ENCODE measurements at regions not wholly inside any gene's neighbourhood (a gene's known extent, or its start where the extent isn't known, plus 50 kb on each side); places are given as distances from the start of the nearest gene placed in this dataset.

- DNase-seq (ENCODE audit: low read depth) = no peak
- no peak overlapping the region for H3K4me3 ChIP-seq (ENCODE audit: low read depth, low read length)
- no peak for TF ChIP-seq CTCF (IDR thresholded peaks at IDR 0.05; ENCODE audit: low read depth, low read length, missing control alignments)
- in situ Hi-C loops (cut with HindIII; ENCODE audit: low sequenced_read_pairs) = no loop called here
Measured at GRCh38 chr18:68219274-68219673, 495.6 kb downstream of the TMX3 start.

GRCh38 chr18:68215931-68216330, 499.0 kb downstream of the TMX3 start:
- no peak for DNase-seq (ENCODE audit: low read depth)
- TF ChIP-seq CTCF (IDR thresholded peaks at IDR 0.05; ENCODE audit: low read depth, low read length, missing control alignments) = no peak
- no peak overlapping the region for H3K4me3 ChIP-seq (ENCODE audit: low read depth, low read length)
- in situ Hi-C loops (cut with HindIII; ENCODE audit: low sequenced_read_pairs) = no loop called here

GRCh38 chr18:68186039-68186438, 528.9 kb downstream of the TMX3 start:
- no peak for DNase-seq (ENCODE audit: low read depth)
- TF ChIP-seq CTCF (IDR thresholded peaks at IDR 0.05; ENCODE audit: low read depth, low read length, missing control alignments) = no peak
- H3K4me3 ChIP-seq (ENCODE audit: low read depth, low read length) = no peak overlapping the region
- in situ Hi-C loops (cut with HindIII; ENCODE audit: low sequenced_read_pairs) = no loop called here

GRCh38 chr18:68181956-68182355, 533.0 kb downstream of the TMX3 start:
- no peak for DNase-seq (ENCODE audit: low read depth)
- in situ Hi-C loops (cut with HindIII; ENCODE audit: low sequenced_read_pairs) = no loop called here
- no peak overlapping the region for H3K4me3 ChIP-seq (ENCODE audit: low read depth, low read length)
- TF ChIP-seq CTCF (IDR thresholded peaks at IDR 0.05; ENCODE audit: low read depth, low read length, missing control alignments) = no peak

- no peak for TF ChIP-seq CTCF (IDR thresholded peaks at IDR 0.05; ENCODE audit: low read depth, low read length, missing control alignments)
- no peak overlapping the region for H3K4me3 ChIP-seq (ENCODE audit: low read depth, low read length)
- in situ Hi-C loops (cut with HindIII; ENCODE audit: low sequenced_read_pairs) = no loop called here
- DNase-seq (ENCODE audit: low read depth) = no peak
Measured at GRCh38 chr18:68179811-68180210, 535.1 kb downstream of the TMX3 start.

GRCh38 chr18:68178921-68179320, 536.0 kb downstream of the TMX3 start:
- H3K4me3 ChIP-seq (ENCODE audit: low read depth, low read length) = no peak overlapping the region
- in situ Hi-C loops (cut with HindIII; ENCODE audit: low sequenced_read_pairs) = no loop called here
- DNase-seq (ENCODE audit: low read depth) = no peak
- no peak for TF ChIP-seq CTCF (IDR thresholded peaks at IDR 0.05; ENCODE audit: low read depth, low read length, missing control alignments)

Data from astrocyte of the cerebellum (primary cell).